HL-60 (cell line): ENCODE measurements at regions not wholly inside any gene's neighbourhood (a gene's known extent, or its start where the extent isn't known, plus 50 kb on each side); places are given as distances from the start of the nearest gene placed in this dataset.
A peak's percentile ranks its signal among the peaks of the same experiment; 100 is the strongest.
"Not testable (repeated sequence)": the region's sequence is repeated elsewhere in the genome, so short reads cannot be mapped to it uniquely, and the experiment has no call there.

Experiments
- DNase-seq, 2 experiments: peaks; one replicate each; pipeline ENCODE4 v3.0.0-alpha.2; 2010 to 2020; ENCODE audit warnings: low read depth in 1 of 2, low spot score in 1 of 2
- H3K27ac ChIP-seq: fragments of 250-450 bp; sonication (Bioruptor Pico); replicated peaks from 2 replicates; pipeline ENCODE4 v1.5.1; 2020; ENCODE audit warnings: mild to moderate bottlenecking, moderate library complexity
- H3K27me3 ChIP-seq: fragments of 250-450 bp; sonication (Bioruptor Pico); 2 replicates; pipeline ENCODE4 v1.5.1; 2021; ENCODE audit warnings: mild to moderate bottlenecking, moderate library complexity; ENCODE audit not compliant: insufficient read depth, poor library complexity, severe bottlenecking
- H3K4me3 ChIP-seq: replicated peaks from 2 replicates; pipeline ENCODE4 v1.5.1; 2011; ENCODE audit warnings: mild to moderate bottlenecking, control low read depth, low read length; ENCODE audit not compliant: insufficient read depth
- CTCF ChIP-seq: IDR thresholded peaks from one replicate; pipeline ENCODE4 v1.5.1; 2011; ENCODE audit warnings: low read length, control low read depth, inconsistent platforms; ENCODE audit not compliant: insufficient read depth
- GABPA ChIP-seq: IDR thresholded peaks from 2 replicates; pipeline ENCODE4 v1.6.1; 2012; ENCODE audit warnings: low read depth
- POLR2AphosphoS5 ChIP-seq: IDR thresholded peaks from 2 replicates; pipeline ENCODE4 v1.6.1; 2012; ENCODE audit warnings: low read depth
- REST ChIP-seq: IDR thresholded peaks from 2 replicates; pipeline ENCODE4 v1.6.1; 2012; ENCODE audit warnings: low read depth; ENCODE audit not compliant: insufficient replicate concordance
- SPI1 ChIP-seq: IDR thresholded peaks from 2 replicates; pipeline ENCODE4 v1.6.1; 2012; ENCODE audit warnings: low read depth, mild to moderate bottlenecking, borderline replicate concordance

DNA sequence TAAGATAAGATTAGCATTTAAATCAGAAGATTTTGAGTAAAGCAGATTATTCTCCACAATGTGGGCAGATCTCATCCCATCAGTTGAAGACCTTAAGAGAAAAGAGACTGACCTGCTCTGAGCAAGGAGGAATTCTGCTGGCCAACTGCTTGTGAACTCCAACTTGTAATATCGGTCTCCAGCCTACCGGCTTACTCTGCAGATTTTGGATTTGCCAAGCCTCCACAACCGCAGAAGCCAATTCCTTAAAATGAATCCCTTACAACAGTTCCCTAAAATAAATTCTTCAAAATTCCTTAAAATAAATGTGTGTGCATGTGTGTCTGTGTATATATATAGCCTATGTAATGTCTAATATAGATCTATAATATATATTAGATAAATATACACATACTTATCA is 107.4 kb upstream of the KLF13 start:
- Histone ChIP-seq H3K27me3 (no peaks in the 10 kb centered on the region), H3K27ac (no peak overlapping the region), H3K4me3 (no peak overlapping the region)
- no peak for DNase-seq
- TF ChIP-seq SPI1 (no peak), POLR2AphosphoS5 (no peak)

- Histone ChIP-seq H3K27ac (0 out of 2 replicates have a peak overlapping the region, but pooled peaks have one; percentile 0), H3K27me3 (no peaks in the 10 kb centered on the region), H3K4me3 (no peak overlapping the region)
- peak in 1 of 2 experiments; percentile 46 for DNase-seq
- TF ChIP-seq REST (no peak), SPI1 (no peak), CTCF (no peak), GABPA (no peak), POLR2AphosphoS5 (no peak)
These were observed 104.6 kb upstream of the KLF13 start for GRCh38 chr15:31221936-31222515.

DNA sequence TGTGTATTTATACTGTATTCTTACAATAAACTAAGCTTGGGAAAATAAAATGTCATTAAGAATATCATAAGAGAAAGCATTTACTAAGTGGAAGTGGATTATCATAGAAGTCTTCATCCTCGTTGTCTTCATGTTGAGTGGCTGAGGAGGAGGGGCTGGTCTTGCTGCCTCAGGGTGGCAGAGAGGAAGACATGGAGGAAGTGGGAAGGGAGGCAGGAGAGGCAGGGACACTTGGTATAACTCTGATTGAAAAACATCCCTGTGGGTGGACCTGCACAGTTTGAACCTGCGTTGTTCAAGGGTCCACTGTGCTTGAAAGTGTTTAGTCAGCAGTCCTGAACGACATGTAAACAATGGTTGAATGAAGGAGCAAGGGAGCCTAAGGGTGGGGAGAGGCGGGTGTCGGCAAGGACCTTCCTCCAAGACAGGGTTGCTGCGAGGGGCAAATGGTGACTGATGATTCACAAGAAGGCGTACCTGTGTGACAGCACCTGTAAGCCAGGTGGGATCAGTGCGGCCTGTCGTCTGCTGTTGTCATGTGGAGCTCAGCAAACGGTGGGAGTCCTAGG is 103.8 kb upstream of the KLF13 start:
- TF ChIP-seq REST: no peak
- TF ChIP-seq SPI1: no peak
- TF ChIP-seq POLR2AphosphoS5: no peak
- no peak for TF ChIP-seq CTCF
- no peak for TF ChIP-seq GABPA
- Histone ChIP-seq H3K27ac (no peak overlapping the region), H3K4me3 (no peak overlapping the region), H3K27me3 (no peaks in the 10 kb centered on the region)
- DNase-seq: peak in 1 of 2 experiments; percentile 55

GRCh38 chr15:31223478-31224350 is 102.9 kb upstream of the KLF13 start:
- Histone ChIP-seq H3K27me3 (no peaks in the 10 kb centered on the region), H3K4me3 (no peak overlapping the region), H3K27ac (no peak overlapping the region)
- TF ChIP-seq REST (no peak), SPI1 (no peak), POLR2AphosphoS5 (no peak), GABPA (no peak), CTCF (no peak)
- no peak for DNase-seq

DNA sequence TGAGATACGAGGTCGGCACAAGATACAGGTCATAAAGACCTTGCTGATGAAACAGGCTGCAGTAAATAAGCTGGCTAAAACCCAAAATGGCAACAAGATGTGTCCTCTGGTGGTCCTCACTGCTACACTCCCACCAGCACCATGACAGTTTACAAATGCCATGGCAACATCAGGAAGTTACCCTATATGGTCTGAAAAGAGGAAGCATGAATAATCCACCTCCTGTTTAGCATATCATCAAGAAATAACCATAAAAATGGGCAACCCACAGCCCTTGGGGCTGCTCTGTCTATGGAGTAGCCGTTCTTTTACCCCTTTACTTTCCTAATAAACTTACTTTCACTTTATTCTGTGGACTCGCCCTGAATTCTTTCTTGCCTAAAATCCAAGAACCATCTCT is 102.0 kb upstream of the KLF13 start:
- not testable (repeated sequence) for H3K4me3 ChIP-seq, DNase-seq, H3K27me3 ChIP-seq
- 0 out of 2 replicates have a peak overlapping the region, but pooled peaks have one; percentile 20 for H3K27ac ChIP-seq
